GM21825 (cell line): ENCODE measurements at regions not wholly inside any gene's neighbourhood (a gene's known extent, or its start where the extent isn't known, plus 50 kb on each side); places are given as distances from the start of the nearest gene placed in this dataset.

Experiments
- ATAC-seq: cut with Tn5 transposase; IDR thresholded peaks from one replicate; pipeline ENCODE4 v1.9.1; 2021; ENCODE audit warnings: mild to moderate bottlenecking, moderate library complexity; ENCODE audit not compliant: unreplicated experiment

- no peak for ATAC-seq
Measured at GRCh38 chr1:209341146-209341545, 242.4 kb upstream of the CAMK1G start.

- ATAC-seq: no peak
Measured at GRCh38 chr1:209341673-209342420, 241.7 kb upstream of the CAMK1G start.

DNA sequence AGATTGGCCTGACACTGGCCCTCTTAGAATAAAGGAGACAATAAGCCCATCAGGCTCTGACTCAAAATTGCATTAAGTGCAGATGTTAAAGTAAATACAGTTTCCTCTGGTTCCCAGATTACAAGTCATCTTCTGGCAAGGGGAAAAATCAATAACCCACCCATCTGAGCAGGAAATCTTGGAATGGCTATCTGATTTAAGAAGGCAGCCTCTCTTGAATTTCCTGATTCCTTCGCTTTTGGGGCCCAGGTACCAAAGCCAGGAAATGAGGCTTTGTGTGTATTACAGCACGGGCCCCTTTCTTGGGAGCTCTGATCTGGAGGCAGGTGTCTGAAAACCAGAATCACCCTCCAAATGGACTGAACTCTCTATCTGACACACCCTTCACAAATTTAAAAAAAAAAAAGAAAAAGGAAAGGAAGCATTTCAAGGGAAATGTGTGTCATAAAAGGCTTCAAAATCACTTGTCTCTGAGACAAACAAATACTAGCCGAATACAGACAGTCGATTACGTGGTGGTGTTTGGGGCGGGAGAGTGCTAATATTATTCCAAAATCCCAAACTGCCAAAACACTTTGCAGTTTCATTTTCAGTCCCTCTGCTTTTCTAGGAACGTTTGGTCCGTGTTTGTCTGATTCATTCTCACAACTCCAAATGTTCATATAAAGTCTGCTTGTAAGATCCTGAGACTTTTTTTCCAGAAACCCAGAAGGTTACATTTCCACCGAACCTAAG, 240.9 kb upstream of the CAMK1G start:
- no peak for ATAC-seq

- ATAC-seq: no peak
Measured at GRCh38 chr1:209343511-209343910, 240.0 kb upstream of the CAMK1G start.

DNA sequence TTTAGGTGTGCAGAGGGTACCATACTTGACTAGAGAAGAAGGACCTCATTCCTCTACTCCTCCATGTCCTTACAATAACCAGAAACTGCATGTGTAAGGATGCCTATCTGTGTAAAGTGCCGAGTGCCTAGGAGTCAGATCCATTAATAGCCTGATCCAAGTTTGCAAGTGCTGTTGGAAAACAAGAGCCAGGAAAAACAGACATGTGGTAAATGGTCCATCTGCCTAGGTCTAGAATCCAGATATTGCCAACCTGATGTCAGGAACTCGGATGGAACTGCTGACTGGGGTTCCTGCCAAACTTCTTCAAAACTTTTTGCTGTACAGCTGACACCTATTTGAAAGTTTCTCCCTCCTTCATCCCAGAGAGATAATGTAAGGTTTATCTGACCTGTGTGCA, 239.4 kb upstream of the CAMK1G start:
- ATAC-seq: no peak

- ATAC-seq: no peak
Measured at GRCh38 chr1:209349363-209350308, 233.9 kb upstream of the CAMK1G start.

- ATAC-seq: no peak
Measured at GRCh38 chr1:209353053-209353452, 230.5 kb upstream of the CAMK1G start.

DNA sequence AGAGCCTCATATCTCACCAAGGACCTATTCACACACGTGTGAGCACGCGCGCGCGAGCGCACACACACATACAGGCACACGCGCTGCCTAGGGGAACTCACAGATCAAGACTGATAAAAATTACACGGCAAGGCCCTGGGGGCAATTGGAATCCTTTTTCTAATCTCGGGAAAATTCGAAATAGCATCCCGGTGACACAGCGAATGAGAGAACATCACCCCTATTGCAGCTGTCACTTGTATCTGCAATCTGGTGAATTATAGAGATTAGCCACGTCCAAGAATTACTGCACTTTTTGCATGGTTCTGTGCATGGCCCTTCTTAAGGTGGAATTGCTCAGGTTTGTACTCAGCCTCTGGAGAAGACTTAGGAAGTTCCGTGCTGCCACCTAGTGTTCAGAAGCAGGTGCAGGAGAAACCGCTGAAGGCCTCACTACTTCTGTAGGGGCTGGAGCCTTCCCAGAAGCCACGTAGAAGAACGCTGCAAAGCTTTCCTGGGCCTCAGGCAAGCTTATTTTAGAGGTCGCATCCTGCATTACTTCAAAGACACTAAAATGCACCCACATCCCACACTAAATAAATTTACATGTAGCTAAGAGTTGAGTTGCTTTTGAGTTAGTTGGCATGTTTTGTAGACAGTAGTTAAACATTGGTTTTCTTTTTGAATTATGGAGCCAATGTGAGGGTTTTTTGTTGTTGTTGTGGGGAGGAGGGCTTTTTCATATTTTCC, 229.2 kb upstream of the CAMK1G start:
- ATAC-seq: no peak

- ATAC-seq: no peak
Measured at GRCh38 chr1:209354840-209355165, 228.7 kb upstream of the CAMK1G start.

DNA sequence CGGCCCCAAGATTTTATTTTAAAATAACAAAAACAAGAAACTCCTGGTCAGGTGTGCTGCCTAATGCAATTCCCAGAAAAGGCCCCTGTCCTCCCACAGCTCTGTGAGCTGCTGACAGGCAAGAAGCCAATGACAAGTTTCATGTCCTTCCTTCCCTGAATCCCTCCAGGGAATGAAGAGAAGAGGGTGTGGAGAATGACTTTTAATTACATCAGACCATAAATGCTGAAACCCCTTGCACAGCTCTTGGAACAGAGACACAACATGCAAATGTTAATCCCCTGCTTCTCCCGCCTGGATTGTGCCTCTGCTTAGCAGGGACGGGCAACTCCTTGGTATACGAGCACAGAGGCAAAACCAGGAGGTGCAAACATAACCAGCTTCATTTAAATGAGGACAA, 228.1 kb upstream of the CAMK1G start:
- no peak for ATAC-seq

GRCh38 chr1:209356976-209357377, 226.5 kb upstream of the CAMK1G start:
- ATAC-seq: no peak

DNA sequence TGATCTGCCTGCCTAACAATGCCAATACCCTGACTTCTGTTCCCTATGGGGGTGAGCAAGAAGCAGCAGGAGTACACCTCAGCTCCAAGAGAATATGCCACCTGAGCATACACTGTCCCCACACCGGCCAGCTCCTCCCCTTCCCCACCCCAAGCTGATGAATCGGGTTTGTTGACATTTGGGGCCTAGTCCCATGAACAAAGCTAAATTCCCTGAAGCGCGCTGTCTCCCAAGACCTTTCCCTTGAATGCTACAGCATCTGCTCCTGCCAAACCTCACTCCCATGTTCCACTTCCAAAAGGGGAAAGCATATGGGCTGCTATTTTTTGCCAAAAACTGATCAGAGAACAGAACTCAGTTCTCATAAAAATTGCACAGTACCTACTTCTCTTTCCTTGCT, 220.4 kb upstream of the CAMK1G start:
- ATAC-seq: no peak

DNA sequence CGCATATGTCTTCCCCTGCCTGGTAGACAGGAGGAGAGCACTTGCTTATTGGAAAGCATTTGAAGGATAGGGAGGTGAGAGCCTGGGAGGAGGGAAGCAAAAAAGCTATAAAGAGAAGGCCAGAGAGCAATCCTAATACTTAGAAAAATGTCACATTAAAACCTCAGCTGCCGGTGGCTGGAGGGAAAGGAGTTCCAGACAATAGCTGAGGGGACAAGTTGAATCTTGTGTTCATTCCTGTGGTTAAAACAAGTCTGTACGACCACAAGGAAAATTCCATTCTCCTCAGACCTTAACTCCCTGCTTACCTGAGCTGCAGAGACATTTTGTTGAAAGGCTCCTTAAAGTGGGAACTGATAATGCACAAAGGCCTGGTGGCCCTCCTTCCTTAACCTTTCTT, 218.8 kb upstream of the CAMK1G start:
- no peak for ATAC-seq

- ATAC-seq: no peak
Measured at GRCh38 chr1:209367061-209367772, 216.3 kb upstream of the CAMK1G start.

- no peak for ATAC-seq
Measured at GRCh38 chr1:209368864-209369598, 214.5 kb upstream of the CAMK1G start.

- ATAC-seq: no peak
Measured at GRCh38 chr1:209370241-209370995, 213.1 kb upstream of the CAMK1G start.

DNA sequence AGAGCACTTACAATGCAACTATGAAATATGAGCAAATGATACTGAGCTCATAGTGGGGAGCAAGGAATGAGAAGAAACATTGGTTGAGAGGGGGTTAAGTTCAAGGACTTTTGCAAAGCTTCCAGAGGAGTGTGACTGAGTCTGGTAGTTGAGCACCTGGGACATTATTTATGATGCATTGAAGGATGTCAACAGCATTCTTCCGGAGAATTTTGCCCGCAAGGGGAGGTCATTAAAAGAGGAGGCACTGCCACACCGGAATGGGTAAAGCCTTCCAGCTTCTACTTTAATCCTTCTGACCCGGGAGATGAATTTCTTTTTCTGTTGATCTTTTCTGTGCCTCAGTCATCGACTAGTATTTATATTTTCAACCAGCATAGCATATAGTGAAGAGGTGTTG, 208.4 kb upstream of the CAMK1G start:
- no peak for ATAC-seq

GRCh38 chr1:209375671-209376365, 207.7 kb upstream of the CAMK1G start:
- no peak for ATAC-seq
